DOHH2 (cell line): ENCODE measurements at regions not wholly inside any gene's neighbourhood (a gene's known extent, or its start where the extent isn't known, plus 50 kb on each side); places are given as distances from the start of the nearest gene placed in this dataset.

Experiments
- H3F3A ChIP-seq: fragments of 200-600 bp; sonication (generic), shearing (Covaris generic); 2 replicates; pipeline ENCODE4 v1.6.0; 2016; ENCODE audit warnings: antibody characterized with exemption, mild to moderate bottlenecking; ENCODE audit not compliant: control insufficient read depth, insufficient read depth
- H3K27ac ChIP-seq: fragments of 200-600 bp; sonication (generic); 2 replicates; pipeline ENCODE4 v1.5.1; 2014; ENCODE audit warnings: low read depth, mild to moderate bottlenecking, low read length, moderate library complexity
- H3K27me3 ChIP-seq: fragments of 200-600 bp; sonication (generic); 2 replicates; pipeline ENCODE4 v1.6.1; 2014; ENCODE audit warnings: mild to moderate bottlenecking, low read length, mixed read lengths; ENCODE audit not compliant: control insufficient read depth
- H3K36me3 ChIP-seq: fragments of 200-600 bp; sonication (generic); 2 replicates; pipeline ENCODE4 v1.6.1; 2014; ENCODE audit warnings: mild to moderate bottlenecking, low read length, moderate library complexity, mixed read lengths; ENCODE audit not compliant: control insufficient read depth
- H3K4me1 ChIP-seq: fragments of 200-600 bp; sonication (generic); 2 replicates; pipeline ENCODE4 v1.6.1; 2014; ENCODE audit warnings: mild to moderate bottlenecking, low read length, mixed read lengths; ENCODE audit not compliant: control insufficient read depth
- H3K4me2 ChIP-seq: fragments of 200-600 bp; sonication (generic); 2 replicates; pipeline ENCODE4 v1.6.0; 2014; ENCODE audit warnings: mild to moderate bottlenecking, low read length, moderate library complexity
- H3K4me3 ChIP-seq: fragments of 200-600 bp; sonication (generic); 2 replicates; pipeline ENCODE4 v1.5.1; 2014; ENCODE audit warnings: mild to moderate bottlenecking, low read length, mixed read lengths
- H3K79me2 ChIP-seq: fragments of 200-600 bp; sonication (generic); 2 replicates; pipeline ENCODE4 v1.6.1; 2014; ENCODE audit warnings: mild to moderate bottlenecking, low read length, mixed read lengths; ENCODE audit not compliant: control insufficient read depth
- H3K9me2 ChIP-seq: fragments of 200-600 bp; sonication (generic); replicated peaks from 2 replicates; pipeline ENCODE4 v1.6.1; 2014; ENCODE audit warnings: mild to moderate bottlenecking, low read length, mixed read lengths; ENCODE audit not compliant: control insufficient read depth
- H3K9me3 ChIP-seq: fragments of 200-600 bp; sonication (generic); 2 replicates; pipeline ENCODE4 v1.6.1; 2014; ENCODE audit warnings: antibody characterized with exemption, low read length, mixed read lengths; ENCODE audit not compliant: control insufficient read depth, insufficient read depth
- H4K20me1 ChIP-seq: fragments of 200-600 bp; sonication (generic); 2 replicates; pipeline ENCODE4 v1.6.0; 2014; ENCODE audit warnings: low read depth, mild to moderate bottlenecking, antibody characterized with exemption, low read length, moderate library complexity; ENCODE audit not compliant: control insufficient read depth, insufficient read depth
- CTCF ChIP-seq: fragments of 200-600 bp; sonication (generic); IDR thresholded peaks from one replicate; pipeline ENCODE4 v1.5.1; 2014; ENCODE audit warnings: antibody characterized with exemption, mild to moderate bottlenecking, low read depth, low read length; ENCODE audit not compliant: poor library complexity, severe bottlenecking
- EZH2phosphoT487 ChIP-seq: fragments of 200-600 bp; sonication (generic); IDR thresholded peaks from 2 replicates; pipeline ENCODE4 v1.6.1; 2017; ENCODE audit warnings: borderline replicate concordance, mild to moderate bottlenecking, antibody characterized with exemption, low read length, moderate library complexity, mixed read lengths

- Histone ChIP-seq H4K20me1 (no peaks in the 10 kb centered on the region), H3K4me1 (no peaks in the 10 kb centered on the region), H3K36me3 (no peaks in the 10 kb centered on the region), H3K27ac (no peak overlapping the region), H3K27me3 (peaks cover 12% of the 10 kb centered on the region), H3K9me2 (no peaks in the 10 kb centered on the region), H3F3A (no peaks in the 10 kb centered on the region), H3K4me3 (no peak overlapping the region), H3K9me3 (no peaks in the 10 kb centered on the region), H3K79me2 (no peaks in the 10 kb centered on the region), H3K4me2 (no peak overlapping the region)
- TF ChIP-seq CTCF (no peak), EZH2phosphoT487 (no peak)
These were observed 126.5 kb downstream of the RHOU start for GRCh38 chr1:228861832-228862180.

GRCh38 chr1:228862542-228863505 is 127.5 kb downstream of the RHOU start:
- H3K36me3 ChIP-seq: no peaks in the 10 kb centered on the region
- TF ChIP-seq EZH2phosphoT487 (no peak), CTCF (no peak)
- H4K20me1 ChIP-seq: no peaks in the 10 kb centered on the region
- no peaks in the 10 kb centered on the region for H3K9me2 ChIP-seq
- H3F3A ChIP-seq: no peaks in the 10 kb centered on the region
- H3K4me1 ChIP-seq: no peaks in the 10 kb centered on the region
- H3K27me3 ChIP-seq: peaks cover 12% of the 10 kb centered on the region
- H3K79me2 ChIP-seq: no peaks in the 10 kb centered on the region
- no peaks in the 10 kb centered on the region for H3K9me3 ChIP-seq
- no peak overlapping the region for H3K4me2 ChIP-seq
- no peak overlapping the region for H3K27ac ChIP-seq
- no peak overlapping the region for H3K4me3 ChIP-seq

GRCh38 chr1:228863776-228864175 is 128.5 kb downstream of the RHOU start:
- no peaks in the 10 kb centered on the region for H4K20me1 ChIP-seq
- no peaks in the 10 kb centered on the region for H3K4me1 ChIP-seq
- no peaks in the 10 kb centered on the region for H3F3A ChIP-seq
- TF ChIP-seq CTCF: no peak
- TF ChIP-seq EZH2phosphoT487: no peak
- no peaks in the 10 kb centered on the region for H3K79me2 ChIP-seq
- peaks cover 12% of the 10 kb centered on the region for H3K27me3 ChIP-seq
- no peak overlapping the region for H3K27ac ChIP-seq
- no peak overlapping the region for H3K4me3 ChIP-seq
- no peak overlapping the region for H3K4me2 ChIP-seq
- no peaks in the 10 kb centered on the region for H3K9me3 ChIP-seq
- no peaks in the 10 kb centered on the region for H3K9me2 ChIP-seq
- H3K36me3 ChIP-seq: no peaks in the 10 kb centered on the region
